Esophagus muscularis mucosa (tissue), 4 donors: ENCODE measurements at regions not wholly inside any gene's neighbourhood (a gene's known extent, or its start where the extent isn't known, plus 50 kb on each side); places are given as distances from the start of the nearest gene placed in this dataset.
"Not testable (repeated sequence)": the region's sequence is repeated elsewhere in the genome, so short reads cannot be mapped to it uniquely, and the experiment has no call there.

ENCODE experiments used
- DNase-seq: peaks from one replicate; pipeline ENCODE4 v3.0.0-alpha.2; 2017; ENCODE audit errors: extremely low spot score
- H3K27ac ChIP-seq, 4 donors: fragments of 200-600 bp; sonication (generic); replicated peaks in 1 of 4; 1 replicate in 3 of 4; 2 replicates in 1 of 4; pipeline ENCODE4 v1.5.1; 2016 to 2019; ENCODE audit warnings: mild to moderate bottlenecking in 1 of 4
- H3K27me3 ChIP-seq, 4 donors: fragments of 200-600 bp; sonication (generic); one replicate each; pipeline versions ENCODE4 v1.5.1 to v1.6.0; 2016 to 2019
- H3K36me3 ChIP-seq, 4 donors: fragments of 200-600 bp; sonication (generic); one replicate each; pipeline ENCODE4 v1.5.1; 2016 to 2019
- H3K4me1 ChIP-seq, 4 donors: fragments of 200-600 bp; sonication (generic); one replicate each; pipeline ENCODE4 v1.5.1; 2016 to 2019
- H3K4me3 ChIP-seq, 4 donors: fragments of 200-600 bp; sonication (generic); 1 replicate in 2 of 4; 2 replicates in 2 of 4; pipeline ENCODE4 v1.5.1; 2016 to 2019; ENCODE audit warnings: mild to moderate bottlenecking in 4 of 4, moderate library complexity in 1 of 4
- H3K9me3 ChIP-seq, 4 donors: fragments of 200-600 bp; sonication (generic); 1 replicate in 3 of 4; 2 replicates in 1 of 4; pipeline ENCODE4 v1.5.1; 2016 to 2019
- CTCF ChIP-seq, 3 experiments: fragments of 200-600 bp in 2 of 3; fragments of 450-650 bp in 1 of 3; sonication (generic) in 2 of 3; IDR thresholded peaks; one replicate each; pipeline ENCODE4 v1.5.1; 2017 to 2019; ENCODE audit warnings: antibody characterized with exemption in 3 of 3, mild to moderate bottlenecking in 2 of 3, moderate library complexity in 1 of 3
- EP300 ChIP-seq: sonication (generic); formaldehyde crosslinking; IDR thresholded peaks from one replicate; pipeline ENCODE4 v1.6.1; 2017; ENCODE audit warnings: antibody characterized with exemption
- POLR2A ChIP-seq: fragments of 450-650 bp; IDR thresholded peaks from one replicate; pipeline ENCODE4 v1.6.1; 2017; ENCODE audit warnings: antibody characterized with exemption, moderate library complexity, mild to moderate bottlenecking, low read depth
- POLR2AphosphoS5 ChIP-seq, 2 donors: sonication (generic); formaldehyde crosslinking; IDR thresholded peaks; one replicate each; pipeline ENCODE4 v1.6.1; 2017; ENCODE audit warnings: antibody characterized with exemption in 2 of 2
- WGBS: methylation state at CpG from one replicate; pipeline ENCODE4 v1.1.5; 2018; 5-methylcytosine and 5-hydroxymethylcytosine counted together
- intact Hi-C: fragments of 100-400 bp; cut with DNase I; formaldehyde crosslinking; loops from one replicate; pipeline ENCODE4 v1.15.1; 2023

GRCh38 chr5:128714551-128714950 is 176.5 kb upstream of the FBN2 start:
- TF ChIP-seq CTCF (IDR thresholded peaks at IDR 0.05) (no peak), POLR2AphosphoS5 (IDR thresholded peaks at IDR 0.05) (no peak), POLR2A (no peak), EP300 (no peak)
- 89% methylated on average over 1 of the region's 1 CpG for WGBS
- H3K4me1 ChIP-seq: no peaks in the 10 kb centered on the region
- H3K27me3 ChIP-seq: no peaks in the 10 kb centered on the region
- H3K27ac ChIP-seq: no peak overlapping the region
- no peaks in the 10 kb centered on the region for H3K36me3 ChIP-seq
- intact Hi-C loops: no loop called here
- H3K4me3 ChIP-seq: no peak overlapping the region
- H3K9me3 ChIP-seq: no peaks in the 10 kb centered on the region
- no peak for DNase-seq

- H3K27ac ChIP-seq: no peak overlapping the region
- no peak for DNase-seq
- no peak overlapping the region for H3K4me3 ChIP-seq
- TF ChIP-seq EP300 (no peak), POLR2A (no peak), CTCF (IDR thresholded peaks at IDR 0.05) (no peak), POLR2AphosphoS5 (IDR thresholded peaks at IDR 0.05) (no peak)
- no peaks in the 10 kb centered on the region for H3K4me1 ChIP-seq
- H3K9me3 ChIP-seq: no peaks in the 10 kb centered on the region
- 88% methylated on average over 1 of the region's 1 CpG for WGBS
- H3K27me3 ChIP-seq: no peaks in the 10 kb centered on the region
- intact Hi-C loops: no loop called here
- H3K36me3 ChIP-seq: no peaks in the 10 kb centered on the region
Observed at GRCh38 chr5:128722551-128722950, 184.5 kb upstream of the FBN2 start.

GRCh38 chr5:128730021-128730420 is 192.0 kb upstream of the FBN2 start:
- H3K36me3 ChIP-seq, H3K27me3 ChIP-seq, H3K9me3 ChIP-seq, H3K27ac ChIP-seq, intact Hi-C loops, H3K4me1 ChIP-seq, H3K4me3 ChIP-seq, DNase-seq: not testable (repeated sequence)
- WGBS: 91% methylated on average over 2 of the region's 2 CpGs

GRCh38 chr5:128735656-128736055 is 197.6 kb upstream of the FBN2 start:
- H3K4me1 ChIP-seq, H3K9me3 ChIP-seq, H3K4me3 ChIP-seq, H3K27ac ChIP-seq, H3K36me3 ChIP-seq, H3K27me3 ChIP-seq, DNase-seq, intact Hi-C loops: not testable (repeated sequence)
- 81% methylated on average over 4 of the region's 4 CpGs for WGBS

GRCh38 chr5:128736553-128736952 is 198.5 kb upstream of the FBN2 start:
- WGBS: 75% methylated on average over 1 of the region's 1 CpG
- TF ChIP-seq POLR2A (no peak), POLR2AphosphoS5 (IDR thresholded peaks at IDR 0.05) (no peak), EP300 (no peak), CTCF (IDR thresholded peaks at IDR 0.05) (no peak)
- no peak overlapping the region for H3K27ac ChIP-seq
- DNase-seq: no peak
- intact Hi-C loops: no loop called here
- no peaks in the 10 kb centered on the region for H3K4me1 ChIP-seq
- no peaks in the 10 kb centered on the region for H3K9me3 ChIP-seq
- no peaks in the 10 kb centered on the region for H3K36me3 ChIP-seq
- no peak overlapping the region for H3K4me3 ChIP-seq
- no peaks in the 10 kb centered on the region for H3K27me3 ChIP-seq

- TF ChIP-seq EP300 (no peak), POLR2A (no peak), CTCF (IDR thresholded peaks at IDR 0.05) (no peak), POLR2AphosphoS5 (IDR thresholded peaks at IDR 0.05) (no peak)
- intact Hi-C loops: no loop called here
- H3K27ac ChIP-seq: no peak overlapping the region
- H3K9me3 ChIP-seq: no peaks in the 10 kb centered on the region
- no peaks in the 10 kb centered on the region for H3K27me3 ChIP-seq
- WGBS: 50% methylated on average over 11 of the region's 11 CpGs
- no peak overlapping the region for H3K4me3 ChIP-seq
- H3K4me1 ChIP-seq: no peaks in the 10 kb centered on the region
- DNase-seq: no peak
- H3K36me3 ChIP-seq: no peaks in the 10 kb centered on the region
Observed at GRCh38 chr5:128749136-128749898, 211.3 kb upstream of the FBN2 start.
